CD4-positive, alpha-beta T cell (primary cell): ENCODE measurements at regions not wholly inside any gene's neighbourhood (a gene's known extent, or its start where the extent isn't known, plus 50 kb on each side); places are given as distances from the start of the nearest gene placed in this dataset.

ENCODE experiments used
- ATAC-seq: fragments of 200-7000 bp; cut with Tn5 transposase; one replicate; pipeline ENCODE4 v1.10.0; 2022; ENCODE audit warnings: mild to moderate bottlenecking; ENCODE audit not compliant: poor library complexity
- CTCF ChIA-PET: fragments of 350-600 bp; sonication (Branson Sonifier 250); formaldehyde crosslinking; loops from one replicate; lab custom pipeline; 2021; ENCODE audit warnings: antibody characterized with exemption, inconsistent platforms; lab: Charles Lee
- POLR2A ChIA-PET: fragments of 350-600 bp; sonication (Branson Sonifier 250); formaldehyde crosslinking; loops from one replicate; lab custom pipeline; 2021; ENCODE audit warnings: antibody characterized with exemption, inconsistent platforms; lab: Charles Lee
- DNase-seq, 14 experiments: peaks; one replicate each; pipeline ENCODE4 v3.0.0-alpha.2; 2013 to 2020; ENCODE audit warnings: mixed read lengths in 2 of 14
- H3K27ac ChIP-seq, 2 donors: one replicate each; pipeline versions ENCODE4 v1.5.1 to v1.7.0; 2013; ENCODE audit warnings: low read length in 2 of 2, low read depth in 1 of 2, mild to moderate bottlenecking in 1 of 2
- H3K27me3 ChIP-seq, 2 experiments: 1 replicate in 1 of 2; 2 replicates in 1 of 2; pipeline versions ENCODE4 v1.6.1 to v1.7.0; 2013; ENCODE audit warnings: low read length in 2 of 2, control low read depth in 1 of 2, mild to moderate bottlenecking in 1 of 2, moderate library complexity in 1 of 2; ENCODE audit not compliant: insufficient read depth in 2 of 2, control insufficient read depth in 1 of 2
- H3K36me3 ChIP-seq: one replicate; pipeline ENCODE4 v1.6.1; 2013; ENCODE audit warnings: low read length, control low read depth; ENCODE audit not compliant: insufficient read depth
- H3K4me1 ChIP-seq: one replicate; pipeline ENCODE4 v1.6.1; 2013; ENCODE audit warnings: low read length, control low read depth; ENCODE audit not compliant: insufficient read depth
- H3K4me3 ChIP-seq: one replicate; pipeline ENCODE4 v1.5.1; 2013; ENCODE audit warnings: mild to moderate bottlenecking, low read length, moderate library complexity
- H3K9me3 ChIP-seq, 2 experiments: 1 replicate in 1 of 2; 2 replicates in 1 of 2; pipeline versions ENCODE4 v1.6.1 to v1.7.0; 2013; ENCODE audit warnings: low read length in 2 of 2, mild to moderate bottlenecking in 2 of 2, control low read depth in 1 of 2, moderate library complexity in 1 of 2; ENCODE audit not compliant: control insufficient read depth in 1 of 2, insufficient read depth in 1 of 2
- H3K27ac Mint-ChIP-seq: one replicate; pipeline ENCODE4 v1.8.0; 2020; ENCODE audit warnings: mixed read lengths
- H3K27me3 Mint-ChIP-seq: one replicate; pipeline ENCODE4 v1.8.0; 2021; ENCODE audit warnings: mixed read lengths
- H3K36me3 Mint-ChIP-seq: one replicate; pipeline ENCODE4 v1.8.0; 2021; ENCODE audit warnings: low read depth, mixed read lengths
- H3K4me1 Mint-ChIP-seq: one replicate; pipeline ENCODE4 v1.8.0; 2021; ENCODE audit warnings: low read depth, mixed read lengths
- H3K4me3 Mint-ChIP-seq: one replicate; pipeline ENCODE4 v1.8.0; 2020; ENCODE audit warnings: mild to moderate bottlenecking, mixed read lengths
- H3K9me3 Mint-ChIP-seq: one replicate; pipeline ENCODE4 v1.8.0; 2020; ENCODE audit warnings: mixed read lengths
- intact Hi-C, 2 experiments: fragments of 100-400 bp; cut with DNase I in 1 of 2; cut with micrococcal nuclease in 1 of 2; formaldehyde crosslinking; loops; one replicate each; pipeline versions ENCODE4 v1.15.1 to v1.9.0; 2023 to 2025; cut with DNase I, micrococcal nuclease
- TF ChIP-seq, protein P1 (sequence below): fragments of 200-600 bp; IDR thresholded peaks from one replicate; pipeline ENCODE4 v1.8.0; 2022; ENCODE audit warnings: antibody characterized with exemption, mild to moderate bottlenecking

DNA sequence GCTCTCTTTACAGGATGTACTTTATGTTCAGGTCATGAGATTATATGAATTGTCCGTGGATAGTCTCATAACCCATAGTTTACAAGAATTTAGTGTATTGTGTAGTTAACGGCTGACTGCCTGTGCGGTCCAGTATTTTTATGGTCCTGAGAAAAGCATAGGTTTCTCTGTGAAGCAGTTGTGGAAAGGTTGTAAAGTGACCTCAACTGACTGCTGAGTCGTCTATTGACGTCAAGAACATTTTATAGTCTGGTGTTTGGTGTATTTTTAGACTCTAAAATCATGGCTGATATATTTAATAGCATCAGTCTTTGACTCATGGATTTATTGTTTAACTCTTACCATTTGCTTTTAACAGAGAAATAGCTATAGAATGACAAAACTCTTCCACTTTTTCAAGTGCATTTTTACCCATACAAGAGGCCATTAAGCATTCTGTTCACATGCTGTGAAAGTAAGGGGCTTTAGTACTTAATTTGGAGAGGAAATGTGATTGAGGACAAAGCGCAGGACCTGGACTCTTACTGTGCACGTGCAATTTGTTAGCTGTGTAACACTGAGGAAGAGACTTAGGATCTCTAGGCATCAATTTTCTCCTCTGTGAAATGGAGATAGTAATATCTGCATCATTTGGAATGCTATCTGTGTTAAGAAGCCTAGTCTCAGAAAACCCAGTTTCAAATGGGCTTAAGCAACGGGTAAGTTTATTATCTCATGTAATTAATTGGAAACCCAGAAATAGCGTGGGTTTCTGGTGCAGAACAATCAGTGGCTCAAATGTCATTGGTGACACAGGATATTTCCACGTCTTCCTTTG is 240.8 kb downstream of the NFKBIZ start:
- Mint-ChIP-seq H3K9me3 (no peaks in the 10 kb centered on the region), H3K27ac (no peak overlapping the region), H3K4me1 (peaks cover 27% of the 10 kb centered on the region), H3K27me3 (no peaks in the 10 kb centered on the region), H3K4me3 (no peak overlapping the region), H3K36me3 (no peaks in the 10 kb centered on the region)
- no peak for ATAC-seq
- CTCF ChIA-PET = interaction anchor here (1.1 kb wide), 1 partner anchor 13 kb away, joined by 3 read pairs; no protein-coding TSS in a partner anchor
- Histone ChIP-seq H3K27ac (no peak overlapping the region), H3K4me3 (no peak overlapping the region), H3K9me3 (no peaks in the 10 kb centered on the region), H3K4me1 (peaks cover 4% of the 10 kb centered on the region), H3K27me3 (no peaks in the 10 kb centered on the region), H3K36me3 (no peaks in the 10 kb centered on the region)
- TF ChIP-seq, protein P1, sequence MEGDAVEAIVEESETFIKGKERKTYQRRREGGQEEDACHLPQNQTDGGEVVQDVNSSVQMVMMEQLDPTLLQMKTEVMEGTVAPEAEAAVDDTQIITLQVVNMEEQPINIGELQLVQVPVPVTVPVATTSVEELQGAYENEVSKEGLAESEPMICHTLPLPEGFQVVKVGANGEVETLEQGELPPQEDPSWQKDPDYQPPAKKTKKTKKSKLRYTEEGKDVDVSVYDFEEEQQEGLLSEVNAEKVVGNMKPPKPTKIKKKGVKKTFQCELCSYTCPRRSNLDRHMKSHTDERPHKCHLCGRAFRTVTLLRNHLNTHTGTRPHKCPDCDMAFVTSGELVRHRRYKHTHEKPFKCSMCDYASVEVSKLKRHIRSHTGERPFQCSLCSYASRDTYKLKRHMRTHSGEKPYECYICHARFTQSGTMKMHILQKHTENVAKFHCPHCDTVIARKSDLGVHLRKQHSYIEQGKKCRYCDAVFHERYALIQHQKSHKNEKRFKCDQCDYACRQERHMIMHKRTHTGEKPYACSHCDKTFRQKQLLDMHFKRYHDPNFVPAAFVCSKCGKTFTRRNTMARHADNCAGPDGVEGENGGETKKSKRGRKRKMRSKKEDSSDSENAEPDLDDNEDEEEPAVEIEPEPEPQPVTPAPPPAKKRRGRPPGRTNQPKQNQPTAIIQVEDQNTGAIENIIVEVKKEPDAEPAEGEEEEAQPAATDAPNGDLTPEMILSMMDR = no peak
- intact Hi-C loops = no loop called here
- POLR2A ChIA-PET = interaction anchor here (0.6 to 0.7 kb wide), 2 partner anchors 24 to 405 kb away, joined by 3 read pairs; no protein-coding TSS in a partner anchor
- DNase-seq = no peak

DNA sequence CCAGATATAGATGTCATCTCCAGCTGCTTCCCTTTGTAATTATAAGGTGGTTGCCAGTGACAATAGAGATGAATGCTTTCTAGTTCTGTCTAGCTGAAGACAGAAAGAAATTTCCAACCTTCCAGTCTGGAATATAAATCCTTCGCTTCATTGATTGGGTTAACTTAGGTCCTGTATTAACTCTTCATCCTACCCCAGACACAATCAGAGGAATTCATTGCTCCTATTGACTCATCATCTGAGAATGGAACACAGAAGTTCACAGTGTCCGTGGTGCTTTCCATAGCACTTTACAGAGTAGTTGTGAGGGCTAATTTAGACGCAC is 241.4 kb downstream of the NFKBIZ start:
- intact Hi-C loops = no loop called here
- CTCF ChIA-PET = no interaction called here

DNA sequence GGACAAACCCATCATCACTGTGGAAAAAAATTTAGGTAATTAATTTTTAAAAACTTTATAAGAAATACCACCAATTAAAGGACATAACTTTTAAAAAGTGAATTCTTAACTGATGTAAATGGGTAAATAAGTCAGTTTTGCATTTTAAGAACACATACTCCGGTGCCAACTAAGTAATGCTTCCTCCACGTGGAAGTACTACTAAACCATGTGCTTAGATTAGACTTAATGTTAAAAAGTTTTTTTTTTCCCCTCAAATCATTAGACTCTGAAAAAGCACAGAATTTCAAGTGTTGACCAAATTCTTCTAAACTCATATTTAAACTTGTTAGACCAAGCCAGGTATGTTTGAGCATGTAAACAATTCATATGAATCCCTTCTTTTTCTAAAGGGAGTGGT is 242.0 kb downstream of the NFKBIZ start:
- Histone ChIP-seq H3K36me3 (no peaks in the 10 kb centered on the region), H3K9me3 (no peaks in the 10 kb centered on the region), H3K27ac (no peak overlapping the region), H3K4me1 (peaks cover 4% of the 10 kb centered on the region), H3K4me3 (no peak overlapping the region), H3K27me3 (no peaks in the 10 kb centered on the region)
- Mint-ChIP-seq H3K27me3 (no peaks in the 10 kb centered on the region), H3K4me3 (no peak overlapping the region), H3K36me3 (no peaks in the 10 kb centered on the region), H3K4me1 (peaks cover 27% of the 10 kb centered on the region), H3K9me3 (no peaks in the 10 kb centered on the region), H3K27ac (no peak overlapping the region)
- TF ChIP-seq, protein P1 = no peak
- DNase-seq (no peak), ATAC-seq (no peak)
- ChIA-PET POLR2A (no interaction called here), CTCF (no interaction called here)
- intact Hi-C loops = no loop called here

More for the DNA sequence above, 241.4 kb downstream of the NFKBIZ start:
- Histone ChIP-seq H3K36me3 (no peaks in the 10 kb centered on the region), H3K4me3 (no peak overlapping the region), H3K27me3 (no peaks in the 10 kb centered on the region), H3K9me3 (no peaks in the 10 kb centered on the region), H3K27ac (no peak overlapping the region), H3K4me1 (peaks cover 4% of the 10 kb centered on the region)
- no peak for ATAC-seq
- no peak overlapping the region for H3K4me3 Mint-ChIP-seq
- peaks cover 27% of the 10 kb centered on the region for H3K4me1 Mint-ChIP-seq
- no peaks in the 10 kb centered on the region for H3K36me3 Mint-ChIP-seq
- no peak overlapping the region for H3K27ac Mint-ChIP-seq
- TF ChIP-seq, protein P1 = no peak
- no peak for DNase-seq
- POLR2A ChIA-PET = interaction anchor here (0.7 kb wide), 1 partner anchor 23 kb away, joined by 3 read pairs; no protein-coding TSS in a partner anchor
- H3K9me3 Mint-ChIP-seq = no peaks in the 10 kb centered on the region
- H3K27me3 Mint-ChIP-seq = no peaks in the 10 kb centered on the region
